Stimulated activated CD8-positive, alpha-beta memory T cell treated with anti-CD3 and anti-CD28 coated beads, Interleukin-4, amount 100 ng/mL, for 48 hours (primary cell): ENCODE measurements at regions not wholly inside any gene's neighbourhood (a gene's known extent, or its start where the extent isn't known, plus 50 kb on each side); places are given as distances from the start of the nearest gene placed in this dataset.

Source experiments
- DNase-seq: peaks from one replicate; pipeline ENCODE4 v3.0.0-alpha.2; 2020

- DNase-seq, result no peak
Measured at GRCh38 chr20:12023194-12023795, 105.6 kb downstream of the BTBD3 start.

- DNase-seq, result no peak
Measured at GRCh38 chr20:12028771-12029170, 111.1 kb downstream of the BTBD3 start.

GRCh38 chr20:12030470-12030869, 112.8 kb downstream of the BTBD3 start:
- no peak for DNase-seq

DNA sequence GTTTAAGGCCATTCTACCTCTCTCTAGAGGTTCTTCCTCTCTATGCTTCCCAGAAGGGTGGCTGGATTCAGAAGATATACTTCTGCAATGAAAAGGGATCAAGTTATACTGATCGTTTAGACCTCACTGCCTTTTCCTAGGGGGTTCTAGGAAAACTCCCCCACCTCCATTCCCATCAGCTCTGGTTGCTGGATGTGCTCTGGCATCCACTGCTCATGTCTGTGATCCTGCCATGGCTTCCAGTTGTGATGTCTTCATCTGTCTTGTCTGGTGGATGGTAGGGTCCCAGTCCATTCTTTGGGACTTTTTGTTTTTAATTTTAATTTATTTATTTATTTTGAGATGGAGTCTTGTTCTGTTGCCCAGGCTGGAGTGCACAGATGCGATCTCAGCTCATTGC, 118.4 kb downstream of the BTBD3 start:
- DNase-seq, result no peak

DNA sequence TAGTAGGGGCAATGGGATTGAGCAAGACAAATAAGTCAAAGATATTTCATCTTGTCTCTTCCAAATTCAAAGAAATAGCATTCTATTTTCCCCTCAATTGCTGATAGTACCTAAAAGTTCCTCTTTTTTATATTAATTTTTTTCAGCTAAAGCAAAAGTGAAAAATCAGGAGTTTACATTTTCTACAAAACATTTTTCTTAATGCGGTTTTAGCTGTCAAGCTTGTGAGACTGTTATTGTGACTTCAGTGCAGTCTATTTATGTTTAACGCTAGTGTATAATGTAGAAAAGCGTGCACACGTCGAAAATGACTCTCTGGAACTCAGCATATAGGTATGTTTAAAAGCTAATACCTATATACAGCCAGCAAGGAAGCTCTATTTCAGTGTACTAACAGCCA, 119.8 kb downstream of the BTBD3 start:
- DNase-seq, result no peak

GRCh38 chr20:12040261-12040660, 122.6 kb downstream of the BTBD3 start:
- no peak for DNase-seq

GRCh38 chr20:12044969-12045368, 127.3 kb downstream of the BTBD3 start:
- no peak for DNase-seq

GRCh38 chr20:12047838-12048432, 130.2 kb downstream of the BTBD3 start:
- DNase-seq, result no peak

- DNase-seq, result no peak
Measured at GRCh38 chr20:12049125-12049524, 131.4 kb downstream of the BTBD3 start.

GRCh38 chr20:12051206-12052163, 133.8 kb downstream of the BTBD3 start:
- no peak for DNase-seq

GRCh38 chr20:12053353-12053752, 135.7 kb downstream of the BTBD3 start:
- no peak for DNase-seq

DNA sequence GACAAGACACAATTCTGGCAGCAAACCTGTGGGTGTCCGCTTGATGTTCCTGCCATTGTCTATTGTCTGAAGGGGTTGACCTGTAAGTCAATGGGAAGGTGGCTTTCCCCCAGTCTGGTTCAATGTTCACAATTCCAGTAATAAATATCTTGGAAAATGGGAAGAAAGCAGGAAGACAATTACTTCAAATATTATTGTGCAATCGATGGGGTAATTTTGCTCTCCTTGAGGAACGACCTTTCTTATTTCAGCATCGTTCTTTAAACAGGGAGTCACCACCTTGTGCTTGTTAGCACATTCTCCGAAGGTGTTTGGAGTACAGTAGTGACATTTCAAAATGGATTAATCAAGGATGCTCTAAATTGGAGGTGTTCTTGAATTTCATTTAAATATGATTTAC, 136.9 kb downstream of the BTBD3 start:
- DNase-seq, result no peak

DNA sequence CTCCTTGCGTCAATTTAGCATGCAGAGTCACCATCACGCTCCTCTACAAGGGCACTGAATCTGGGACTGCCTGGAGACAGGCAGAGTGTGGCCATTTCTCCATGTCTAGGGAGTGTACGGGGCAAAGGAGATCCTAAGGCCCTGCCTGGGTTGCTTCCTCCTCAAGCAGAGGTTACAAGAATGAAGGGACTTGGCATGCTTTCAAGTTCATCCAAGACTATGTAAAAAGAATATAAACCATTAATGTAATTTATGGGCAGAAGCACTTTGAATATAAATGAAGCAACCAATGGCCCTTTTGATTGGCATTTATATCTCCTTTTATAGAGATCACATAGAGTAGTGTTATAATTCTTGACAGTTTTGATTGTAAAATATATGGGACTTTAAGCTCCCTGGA, 137.5 kb downstream of the BTBD3 start:
- no peak for DNase-seq

DNA sequence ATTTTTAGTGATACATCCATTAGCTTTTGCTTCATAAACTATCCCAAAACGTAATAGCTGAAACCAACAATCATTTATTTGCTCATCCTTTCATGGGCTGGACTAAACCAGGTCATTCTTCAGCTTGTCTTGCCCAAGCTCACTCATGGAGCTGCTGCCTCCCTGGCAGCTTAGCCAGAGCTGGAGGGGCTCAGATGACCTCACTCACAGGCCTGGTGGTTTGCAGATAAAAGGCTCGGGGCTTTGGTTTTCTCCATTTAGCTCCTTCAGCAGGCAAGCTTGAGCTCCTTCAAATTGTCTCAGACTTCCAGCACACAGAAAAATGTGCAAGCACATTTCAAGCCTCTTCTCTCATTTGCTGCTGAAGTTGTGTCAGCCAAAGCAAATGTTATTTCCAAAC, 139.1 kb downstream of the BTBD3 start:
- DNase-seq, result no peak

DNA sequence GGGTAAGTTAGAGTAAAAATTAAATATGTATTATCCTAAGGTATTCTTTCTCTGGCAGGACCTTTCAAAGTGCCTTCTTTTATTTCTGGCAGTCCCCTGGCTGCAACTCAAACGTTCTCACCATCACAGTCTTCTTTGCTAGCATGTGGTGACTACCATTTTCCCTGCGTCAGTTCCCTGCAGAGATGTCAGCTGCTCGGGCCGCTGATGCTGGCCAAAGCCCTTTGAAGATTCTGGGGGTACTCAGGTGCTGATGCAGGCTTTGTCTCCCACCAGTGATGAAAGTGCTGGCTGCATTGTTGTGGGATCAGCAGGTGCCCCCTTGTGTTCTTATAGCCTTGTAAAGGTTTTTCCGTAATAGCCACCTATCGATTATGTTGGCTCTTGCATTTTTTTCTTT, 140.1 kb downstream of the BTBD3 start:
- no peak for DNase-seq

- no peak for DNase-seq
Measured at GRCh38 chr20:12058216-12058615, 140.5 kb downstream of the BTBD3 start.

GRCh38 chr20:12061466-12061865, 143.8 kb downstream of the BTBD3 start:
- no peak for DNase-seq

- no peak for DNase-seq
Measured at GRCh38 chr20:12063106-12063684, 145.5 kb downstream of the BTBD3 start.

DNA sequence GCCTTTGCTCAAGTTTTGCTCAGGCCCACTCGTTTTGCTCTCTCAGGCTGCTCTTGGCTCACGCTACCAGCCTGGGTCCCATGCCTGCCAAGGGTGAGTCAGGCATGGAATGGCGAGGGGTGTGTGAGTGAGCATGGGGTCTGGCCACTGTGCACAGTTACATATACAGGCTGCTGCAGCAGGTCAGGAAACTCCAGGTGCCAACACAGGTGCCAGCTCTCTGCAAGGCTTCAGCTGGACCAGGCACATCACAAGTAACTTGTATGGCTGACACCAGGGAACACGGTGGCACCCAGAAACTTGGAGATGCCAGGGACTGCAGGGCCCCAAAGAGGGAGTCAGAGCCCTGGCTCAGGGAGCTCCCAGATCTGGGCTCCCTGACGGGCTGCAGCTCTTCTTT, 146.8 kb downstream of the BTBD3 start:
- no peak for DNase-seq

DNA sequence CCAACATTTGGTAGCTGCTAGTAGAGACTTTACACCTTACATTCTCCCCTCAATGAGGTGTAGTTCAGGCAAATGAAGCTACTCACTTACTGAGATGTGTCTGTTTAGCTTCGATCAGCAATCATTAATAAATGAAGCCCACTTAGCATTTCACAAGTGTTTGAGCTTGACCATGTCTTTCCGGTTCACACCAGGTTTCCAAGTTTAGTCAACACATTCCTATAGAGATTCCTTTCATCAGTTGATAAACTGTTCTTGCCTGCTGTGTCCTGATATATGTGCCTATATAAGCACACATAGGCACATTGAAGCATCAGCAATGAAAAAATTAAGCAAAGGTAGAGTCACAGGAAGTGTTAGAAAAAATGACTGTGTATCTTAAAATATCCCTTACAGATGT, 150.0 kb downstream of the BTBD3 start:
- DNase-seq, result no peak

GRCh38 chr20:12068121-12068520, 150.4 kb downstream of the BTBD3 start:
- no peak for DNase-seq

- DNase-seq, result no peak
Measured at GRCh38 chr20:12069181-12069580, 151.5 kb downstream of the BTBD3 start.

- DNase-seq, result no peak
Measured at GRCh38 chr20:12072221-12072953, 154.7 kb downstream of the BTBD3 start.
